WI38 (cell line): ENCODE measurements at regions not wholly inside any gene's neighbourhood (a gene's known extent, or its start where the extent isn't known, plus 50 kb on each side); places are given as distances from the start of the nearest gene placed in this dataset.
A peak's percentile ranks its signal among the peaks of the same experiment; 100 is the strongest.
"Not testable (repeated sequence)": the region's sequence is repeated elsewhere in the genome, so short reads cannot be mapped to it uniquely, and the experiment has no call there.

Experiments used
- H3K4me3 ChIP-seq: 2 replicates; pipeline ENCODE4 v1.5.1; 2011; ENCODE audit warnings: low read depth, mild to moderate bottlenecking, control low read depth, low read length
- TF ChIP-seq, protein P1 (sequence below): IDR thresholded peaks from 2 replicates; pipeline ENCODE4 v1.5.1; 2012; ENCODE audit warnings: low read depth, mild to moderate bottlenecking, control low read depth, low read length

- TF ChIP-seq, protein P1, sequence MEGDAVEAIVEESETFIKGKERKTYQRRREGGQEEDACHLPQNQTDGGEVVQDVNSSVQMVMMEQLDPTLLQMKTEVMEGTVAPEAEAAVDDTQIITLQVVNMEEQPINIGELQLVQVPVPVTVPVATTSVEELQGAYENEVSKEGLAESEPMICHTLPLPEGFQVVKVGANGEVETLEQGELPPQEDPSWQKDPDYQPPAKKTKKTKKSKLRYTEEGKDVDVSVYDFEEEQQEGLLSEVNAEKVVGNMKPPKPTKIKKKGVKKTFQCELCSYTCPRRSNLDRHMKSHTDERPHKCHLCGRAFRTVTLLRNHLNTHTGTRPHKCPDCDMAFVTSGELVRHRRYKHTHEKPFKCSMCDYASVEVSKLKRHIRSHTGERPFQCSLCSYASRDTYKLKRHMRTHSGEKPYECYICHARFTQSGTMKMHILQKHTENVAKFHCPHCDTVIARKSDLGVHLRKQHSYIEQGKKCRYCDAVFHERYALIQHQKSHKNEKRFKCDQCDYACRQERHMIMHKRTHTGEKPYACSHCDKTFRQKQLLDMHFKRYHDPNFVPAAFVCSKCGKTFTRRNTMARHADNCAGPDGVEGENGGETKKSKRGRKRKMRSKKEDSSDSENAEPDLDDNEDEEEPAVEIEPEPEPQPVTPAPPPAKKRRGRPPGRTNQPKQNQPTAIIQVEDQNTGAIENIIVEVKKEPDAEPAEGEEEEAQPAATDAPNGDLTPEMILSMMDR = 0 out of 2 replicates have a peak, but pooled peaks have one; percentile 50
- no peak overlapping the region for H3K4me3 ChIP-seq
Measured at GRCh38 chr1:147389532-147390184, 147.2 kb downstream of the CHD1L start.

DNA sequence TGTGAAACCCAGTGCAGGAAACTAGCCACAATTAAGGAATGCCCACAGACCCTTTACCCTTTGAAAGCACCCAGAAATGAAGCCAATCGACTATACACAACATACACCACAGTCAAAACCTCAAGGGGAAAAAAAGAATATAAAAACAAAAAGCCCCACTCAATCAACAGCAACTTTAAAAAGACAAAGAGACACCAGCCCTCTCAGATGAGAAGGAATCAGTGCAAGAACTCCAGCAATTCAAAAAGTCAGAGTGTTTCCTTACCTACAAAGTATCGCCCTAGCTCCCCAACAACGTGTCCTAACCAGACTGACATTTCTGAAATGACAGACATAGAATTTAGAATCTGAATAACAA is 147.7 kb downstream of the CHD1L start:
- H3K4me3 ChIP-seq = no peak overlapping the region
- TF ChIP-seq, protein P1 = no peak

- H3K4me3 ChIP-seq = no peak overlapping the region
- TF ChIP-seq, protein P1 = no peak
Measured at GRCh38 chr1:147391114-147391513, 148.6 kb downstream of the CHD1L start.

DNA sequence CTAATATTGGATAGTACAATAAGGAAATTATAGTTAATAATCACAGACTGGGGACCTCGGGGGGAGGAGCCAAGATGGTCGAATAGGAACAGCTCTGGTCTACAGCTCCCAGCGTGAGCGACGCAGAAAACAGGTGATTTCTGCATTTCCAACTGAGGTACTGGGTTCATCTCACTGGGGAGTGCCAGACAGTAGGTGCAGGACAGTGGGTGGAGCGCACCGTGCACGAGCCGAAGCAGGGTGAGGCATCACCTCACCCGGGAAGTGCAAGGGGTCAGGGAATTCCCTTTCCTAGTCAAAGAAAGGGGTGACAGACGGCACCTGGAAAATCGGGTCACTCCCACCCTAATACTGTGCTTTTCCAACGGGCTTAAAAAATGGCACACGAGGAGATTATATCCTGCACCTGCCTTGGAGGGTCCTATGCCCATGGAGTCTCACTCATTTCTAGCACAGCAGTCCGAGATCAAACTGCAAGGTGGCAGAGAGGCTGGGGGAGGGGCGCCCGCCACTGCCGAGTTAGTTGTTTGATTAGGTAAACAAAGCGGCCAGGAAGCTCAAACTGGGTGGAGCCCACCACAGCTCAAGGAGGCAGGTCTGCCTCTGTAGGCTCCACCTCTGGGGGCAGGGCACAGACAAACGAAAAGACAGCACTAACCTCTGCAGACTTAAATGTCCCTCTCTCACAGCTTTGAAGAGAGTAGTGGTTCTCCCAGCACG is 138.8 kb upstream of the BCL9 start:
- H3K4me3 ChIP-seq = not testable (repeated sequence)

DNA sequence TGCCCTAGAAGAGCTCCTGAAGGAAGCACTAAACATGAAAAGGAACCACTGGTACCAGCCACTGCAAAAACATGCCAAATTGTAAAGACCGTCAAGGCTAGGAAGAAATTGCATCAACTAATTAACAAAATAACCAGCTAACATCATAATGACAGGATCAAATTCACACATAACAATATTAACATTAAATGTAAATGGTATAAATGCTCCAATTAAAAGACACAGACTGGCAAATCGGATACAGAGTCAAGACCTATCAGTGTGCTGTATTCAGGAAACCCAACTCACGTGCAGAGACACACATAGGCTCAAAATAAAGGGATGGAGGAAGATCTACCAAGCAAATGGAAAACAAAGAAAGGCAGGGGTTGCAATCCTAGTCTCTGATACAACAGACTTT is 137.0 kb upstream of the BCL9 start:
- not testable (repeated sequence) for H3K4me3 ChIP-seq

GRCh38 chr1:147409886-147410285 is 131.4 kb upstream of the BCL9 start:
- TF ChIP-seq, protein P1 = no peak
- no peak overlapping the region for H3K4me3 ChIP-seq

DNA sequence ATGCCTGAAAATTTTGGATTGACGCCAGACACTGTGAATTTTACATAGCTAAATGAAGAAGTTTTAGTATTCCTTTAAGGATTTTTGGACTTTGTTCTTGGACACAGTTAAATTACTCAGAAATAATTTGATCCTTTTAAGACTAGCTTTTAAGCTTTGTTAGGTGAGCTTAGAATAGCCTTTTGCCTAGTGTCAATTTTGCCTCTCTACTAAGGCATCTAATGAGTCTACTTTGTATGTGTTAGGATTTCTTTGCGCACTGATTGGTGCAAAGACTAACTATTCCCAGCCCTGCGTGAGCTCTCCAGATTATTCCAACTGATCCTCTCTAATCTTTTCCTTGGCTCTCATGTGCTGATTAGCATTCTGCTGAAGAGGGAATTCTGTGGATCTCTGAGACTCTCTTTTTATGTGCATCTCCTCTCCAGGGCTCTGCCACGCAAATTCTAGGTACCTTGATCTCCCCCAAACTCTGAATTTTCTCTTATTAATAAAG is 128.1 kb upstream of the BCL9 start:
- no peak overlapping the region for H3K4me3 ChIP-seq

More for the DNA sequence above, 128.1 kb upstream of the BCL9 start:
- TF ChIP-seq, protein P1 = no peak
